Epithelial cell of prostate (primary cell): ENCODE measurements at regions not wholly inside any gene's neighbourhood (a gene's known extent, or its start where the extent isn't known, plus 50 kb on each side); places are given as distances from the start of the nearest gene placed in this dataset.

Experiments used
- DNase-seq: peaks from one replicate; pipeline ENCODE4 v3.0.0-alpha.2; 2011; ENCODE audit warnings: low read depth, low spot score
- H3K27ac ChIP-seq: fragments of 450-650 bp; 2 replicates; pipeline ENCODE4 v1.5.1; 2017; ENCODE audit warnings: mild to moderate bottlenecking

- H3K27ac ChIP-seq: no peak overlapping the region
- no peak for DNase-seq
Observed at GRCh38 chrX:7242613-7243012, 94.7 kb upstream of the PUDP start.

- DNase-seq: no peak
- H3K27ac ChIP-seq: no peak overlapping the region
Observed at GRCh38 chrX:7240929-7241328, 93.0 kb upstream of the PUDP start.

DNA sequence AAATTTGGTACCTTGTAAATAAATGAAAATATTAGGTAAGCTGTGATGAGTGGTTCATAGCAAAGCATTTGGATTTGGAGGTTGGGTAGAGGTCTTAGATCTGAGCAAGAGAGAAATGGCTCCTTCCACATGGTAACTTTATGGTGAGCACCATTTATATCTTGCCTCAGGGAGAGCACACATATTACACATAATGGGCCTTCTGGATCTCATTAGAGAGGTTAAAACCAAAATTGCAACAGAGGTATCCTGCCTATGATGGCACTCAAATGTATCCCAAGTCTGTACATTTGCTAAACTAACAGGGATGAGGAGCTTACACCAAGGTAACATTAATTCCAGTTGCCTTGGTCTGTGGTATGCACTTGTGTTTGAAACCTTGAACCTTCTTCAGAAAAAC, 87.1 kb upstream of the PUDP start:
- DNase-seq: no peak
- H3K27ac ChIP-seq: no peak overlapping the region

DNA sequence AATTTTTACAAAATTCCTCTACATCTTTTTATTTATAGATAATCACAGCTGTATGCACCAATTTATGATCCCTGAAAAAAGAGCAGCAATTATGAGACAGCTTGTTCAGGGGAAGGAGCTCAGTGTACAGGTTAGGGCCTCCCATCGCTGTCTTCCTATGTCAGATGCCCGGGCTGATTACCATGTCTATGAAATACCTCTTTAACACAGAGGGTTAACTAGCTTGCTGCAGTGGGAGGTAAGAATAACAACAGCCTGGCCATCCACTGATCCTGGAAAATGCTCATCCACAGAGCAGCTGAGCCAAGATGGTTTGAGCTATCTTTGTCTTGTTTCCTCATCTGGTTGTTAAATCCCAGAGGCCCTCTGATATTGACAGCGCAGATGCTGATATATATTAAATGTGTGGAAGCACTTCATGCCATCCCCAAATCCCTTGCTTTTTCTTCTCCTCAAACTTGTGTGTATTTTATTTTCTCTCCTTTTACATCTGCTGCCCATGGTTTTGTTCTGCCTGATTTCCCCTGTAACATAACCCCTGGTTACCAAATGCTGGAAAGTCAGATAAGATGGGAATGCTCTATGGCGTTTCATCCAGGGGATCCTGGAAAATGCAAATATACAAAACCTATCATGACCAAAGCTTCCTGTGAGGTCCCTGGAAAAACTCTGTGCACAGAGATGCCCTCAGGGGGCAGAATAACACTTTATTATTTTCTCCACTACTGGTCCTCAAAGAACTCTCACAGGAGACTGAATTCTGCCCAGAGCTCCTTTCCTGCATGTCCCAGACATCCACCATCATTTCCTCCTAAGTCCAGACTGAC, 85.8 kb upstream of the PUDP start:
- no peak for DNase-seq
- no peak overlapping the region for H3K27ac ChIP-seq

DNA sequence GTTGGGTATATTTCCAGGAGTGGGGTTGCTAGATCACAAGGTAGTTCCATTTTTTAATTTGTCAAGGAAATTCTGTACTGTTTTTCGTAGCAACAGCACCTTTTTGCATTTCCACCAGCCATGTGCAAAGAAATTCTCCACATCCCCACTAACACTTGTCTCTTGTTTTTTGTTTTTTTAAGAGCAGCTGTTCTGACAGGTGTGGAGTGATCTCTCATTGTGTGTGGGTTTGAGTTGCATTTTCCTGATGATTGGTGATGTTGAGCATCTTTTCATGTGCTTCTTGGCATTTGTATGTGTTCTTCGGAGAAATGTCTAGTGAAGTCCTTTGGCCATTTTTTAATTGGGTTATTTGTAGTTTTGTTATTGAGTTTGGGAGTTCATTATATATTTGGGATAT, 80.3 kb upstream of the PUDP start:
- no peak overlapping the region for H3K27ac ChIP-seq
- DNase-seq: no peak

DNA sequence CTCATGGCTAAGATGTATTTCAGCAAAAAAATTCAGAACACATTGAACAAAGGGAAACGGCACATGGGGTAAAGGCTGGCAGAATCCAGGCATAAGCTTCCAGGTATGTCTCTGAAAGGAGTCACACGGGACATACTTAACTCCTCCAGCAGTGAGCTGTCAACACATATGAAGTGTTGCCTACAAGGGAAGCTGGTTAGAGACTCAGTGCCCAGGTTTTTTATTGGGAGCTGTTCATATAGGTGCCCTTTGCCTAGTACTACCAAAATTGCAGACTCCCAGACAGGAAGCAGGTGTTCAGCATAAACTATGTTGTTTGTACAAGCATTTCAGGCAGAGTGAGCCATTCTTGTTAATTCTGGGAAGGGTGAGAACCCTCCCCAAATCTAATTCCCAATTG, 77.4 kb upstream of the PUDP start:
- DNase-seq: no peak

DNA sequence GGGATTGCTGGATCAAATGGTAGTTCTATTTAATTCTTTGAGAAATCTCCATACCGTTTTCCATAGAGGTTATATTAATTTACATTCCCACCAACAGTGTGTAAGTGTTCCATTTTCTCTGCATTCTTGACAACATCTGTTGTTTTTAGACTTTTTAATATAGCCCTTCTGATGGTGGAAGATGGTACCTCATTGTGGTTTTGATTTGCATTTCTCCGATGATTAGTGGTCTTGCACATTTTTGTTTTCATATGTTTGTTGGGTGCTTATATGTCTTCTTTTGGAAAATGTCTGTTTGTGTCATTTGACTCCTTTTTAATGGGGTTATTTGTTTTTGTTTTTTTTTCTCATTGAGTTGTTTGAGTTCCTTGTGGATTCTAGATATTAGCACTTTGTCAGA, 75.3 kb upstream of the PUDP start:
- no peak overlapping the region for H3K27ac ChIP-seq
- DNase-seq: no peak

More for the DNA sequence above, 77.4 kb upstream of the PUDP start:
- H3K27ac ChIP-seq: no peak overlapping the region

DNA sequence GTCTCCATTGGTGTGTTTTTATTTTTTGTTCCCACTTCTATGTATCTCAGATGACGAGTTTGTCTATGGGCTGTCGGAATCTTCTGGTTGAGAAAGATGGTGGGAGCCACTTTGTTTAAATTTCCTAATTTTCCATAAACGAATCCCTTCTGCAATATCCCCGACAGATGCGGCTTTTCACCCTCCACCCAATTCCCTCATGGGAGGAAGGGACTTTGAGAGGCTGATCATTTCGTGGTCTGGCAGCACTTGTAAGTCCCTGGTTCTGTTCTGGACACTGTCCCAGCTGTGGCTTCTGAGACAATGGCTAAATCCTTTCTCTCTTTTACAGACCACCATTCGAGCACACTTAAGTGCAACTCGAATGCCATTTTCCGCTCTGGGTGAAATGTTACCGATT, 72.2 kb upstream of the PUDP start:
- DNase-seq: no peak
- no peak overlapping the region for H3K27ac ChIP-seq

- no peak for DNase-seq
- no peak overlapping the region for H3K27ac ChIP-seq
Observed at GRCh38 chrX:7219153-7219705, 71.3 kb upstream of the PUDP start.

DNA sequence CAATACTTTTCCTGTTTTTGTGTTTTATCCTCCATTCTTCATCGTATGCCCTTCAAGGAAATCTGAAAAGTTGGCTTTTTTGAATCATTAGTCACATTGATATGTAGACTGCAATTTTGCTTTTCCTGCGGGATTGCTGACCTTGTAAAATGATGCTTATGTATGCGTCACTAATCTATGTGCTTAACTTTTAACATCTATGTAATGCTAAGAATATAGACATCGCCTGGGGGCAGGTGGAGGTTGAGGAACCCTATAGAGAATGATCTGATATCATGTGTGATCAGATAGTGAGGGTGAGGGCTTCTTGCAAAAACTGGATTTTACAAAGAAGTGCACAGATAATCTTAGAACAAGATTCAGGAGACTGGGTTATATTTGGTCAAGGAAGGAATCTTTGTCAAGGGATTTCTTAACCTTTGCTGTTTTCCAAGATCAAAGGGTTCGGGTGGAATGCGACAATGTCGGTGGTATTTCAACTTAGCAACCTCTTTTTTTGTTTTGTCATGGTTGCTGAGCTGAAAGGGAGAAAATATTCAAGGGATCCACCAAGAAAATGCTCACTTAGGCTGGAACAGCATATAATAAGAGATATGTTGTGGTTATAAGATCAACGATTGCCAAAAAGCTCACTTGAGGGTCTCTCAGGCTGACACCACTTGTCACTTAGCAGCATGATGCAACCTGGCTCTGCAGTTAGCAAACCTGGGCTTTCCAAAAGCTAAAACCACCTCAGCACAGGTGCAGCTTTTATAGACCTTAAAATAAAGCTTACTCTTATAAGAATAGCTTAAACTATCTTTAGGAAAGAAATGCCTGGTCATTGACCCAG, 70.6 kb upstream of the PUDP start:
- no peak overlapping the region for H3K27ac ChIP-seq
- DNase-seq: no peak

DNA sequence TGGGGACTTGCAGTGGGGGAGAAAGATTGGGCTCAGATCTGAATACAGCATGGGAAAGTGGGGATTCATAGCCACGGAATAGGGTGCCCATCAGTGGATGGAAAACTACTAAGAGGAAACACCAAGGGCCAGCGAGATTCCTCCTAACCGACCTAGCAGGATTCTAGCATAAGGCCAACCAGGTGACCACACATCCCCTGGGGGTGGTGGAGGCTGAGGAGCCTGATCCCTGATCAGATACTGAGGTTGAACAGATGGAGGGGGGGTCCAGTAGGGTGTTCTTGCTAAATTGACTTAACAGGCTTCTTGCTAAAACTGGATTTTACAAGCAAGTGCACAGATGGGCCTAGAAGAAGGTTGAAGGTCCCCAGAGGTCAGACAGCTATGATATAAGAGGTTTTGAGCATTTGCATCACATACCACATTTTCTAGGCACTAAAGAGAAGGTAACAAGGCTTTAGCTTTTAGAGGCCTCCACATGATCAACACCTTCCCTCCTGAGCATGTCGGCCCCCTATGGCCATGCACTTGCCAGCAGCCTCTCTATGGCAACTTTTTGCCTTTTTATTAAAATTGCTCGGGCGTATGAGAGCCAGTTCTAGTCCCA, 69.1 kb upstream of the PUDP start:
- no peak overlapping the region for H3K27ac ChIP-seq
- DNase-seq: no peak

DNA sequence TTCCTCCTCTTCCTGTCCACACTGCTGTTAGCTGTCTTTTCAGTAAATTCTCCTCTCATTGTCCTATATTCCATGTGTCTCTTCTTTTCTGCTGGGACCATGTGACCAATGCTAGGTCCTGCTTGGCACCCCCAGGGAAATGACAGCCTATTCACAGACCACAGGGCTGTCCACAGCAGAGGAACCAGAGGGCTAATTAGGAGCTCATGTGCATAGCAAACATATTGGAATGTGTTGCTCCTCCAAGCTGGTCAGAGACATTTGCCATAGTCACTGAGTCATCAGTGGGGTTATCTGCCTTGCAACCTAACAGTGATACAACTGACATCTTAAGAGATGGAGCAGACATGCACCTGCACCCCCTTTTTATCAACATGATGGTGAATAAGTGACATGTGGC, 67.9 kb upstream of the PUDP start:
- DNase-seq: no peak
- H3K27ac ChIP-seq: no peak overlapping the region

- no peak for DNase-seq
- no peak overlapping the region for H3K27ac ChIP-seq
Observed at GRCh38 chrX:7214251-7214650, 66.3 kb upstream of the PUDP start.

- DNase-seq: no peak
- no peak overlapping the region for H3K27ac ChIP-seq
Observed at GRCh38 chrX:7205037-7205577, 57.2 kb upstream of the PUDP start.

GRCh38 chrX:7204619-7205018, 56.7 kb upstream of the PUDP start:
- no peak overlapping the region for H3K27ac ChIP-seq
- no peak for DNase-seq

DNA sequence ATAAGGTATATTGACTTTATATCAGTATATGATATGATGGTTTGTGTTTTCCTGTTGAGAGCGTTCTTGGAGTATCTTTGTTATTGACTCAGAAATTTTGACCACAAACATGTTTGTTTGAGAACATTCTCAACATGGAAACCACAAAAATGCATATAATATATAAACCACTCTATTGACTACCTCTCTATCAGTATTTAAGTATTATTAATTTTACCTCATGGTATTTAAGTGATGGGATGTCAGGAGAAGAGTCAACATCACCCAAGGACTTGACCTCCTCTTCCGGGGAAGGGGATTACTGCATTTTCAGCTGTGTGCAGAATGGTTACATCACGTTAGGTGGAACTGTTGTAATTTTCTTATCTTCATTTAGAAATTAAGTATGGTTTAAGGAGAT, 54.3 kb upstream of the PUDP start:
- DNase-seq: no peak
- H3K27ac ChIP-seq: no peak overlapping the region

DNA sequence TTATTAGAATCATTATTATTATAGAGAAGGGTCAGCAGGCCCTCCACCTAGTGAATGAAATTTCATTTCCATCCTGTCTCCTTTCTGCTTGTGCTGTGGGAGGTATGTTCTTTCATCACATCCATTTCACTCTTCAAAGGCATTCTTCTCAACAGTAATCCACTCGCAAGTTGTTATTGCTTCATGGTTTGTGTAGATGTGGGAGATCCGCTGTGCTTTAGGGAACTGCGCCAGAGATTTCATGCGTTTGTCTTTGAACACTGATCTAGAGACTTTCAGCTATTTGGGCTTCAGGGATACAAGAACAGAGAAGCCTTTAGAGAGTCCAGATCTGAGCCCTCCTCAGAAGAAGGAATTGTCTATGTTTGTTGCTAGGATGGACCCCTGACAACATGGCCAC, 53.5 kb upstream of the PUDP start:
- no peak overlapping the region for H3K27ac ChIP-seq
- DNase-seq: no peak

GRCh38 chrX:7198499-7198898, 50.5 kb upstream of the PUDP start:
- H3K27ac ChIP-seq: no peak overlapping the region
- DNase-seq: no peak
